GM19395 (cell line): ENCODE measurements at regions not wholly inside any gene's neighbourhood (a gene's known extent, or its start where the extent isn't known, plus 50 kb on each side); places are given as distances from the start of the nearest gene placed in this dataset.
"Not testable (repeated sequence)": the region's sequence is repeated elsewhere in the genome, so short reads cannot be mapped to it uniquely, and the experiment has no call there.

ENCODE experiments used
- ATAC-seq: cut with Tn5 transposase; IDR thresholded peaks from one replicate; pipeline ENCODE4 v1.9.1; 2021; ENCODE audit warnings: mild to moderate bottlenecking, moderate library complexity; ENCODE audit not compliant: unreplicated experiment

- ATAC-seq: no peak
Observed at GRCh38 chrX:148080593-148080992, 99.5 kb downstream of the FMR1NB start.

GRCh38 chrX:148084611-148085010 lies 103.5 kb downstream of the FMR1NB start:
- ATAC-seq: no peak

- no peak for ATAC-seq
Observed at GRCh38 chrX:148120151-148120550, 139.0 kb downstream of the FMR1NB start.

- no peak for ATAC-seq
Observed at GRCh38 chrX:148120999-148121623, 140.0 kb downstream of the FMR1NB start.

GRCh38 chrX:148128872-148129505 lies 147.9 kb downstream of the FMR1NB start:
- ATAC-seq: not testable (repeated sequence)

- no peak for ATAC-seq
Observed at GRCh38 chrX:148133105-148133725, 152.1 kb downstream of the FMR1NB start.

- ATAC-seq: no peak
Observed at GRCh38 chrX:148134578-148134977, 153.4 kb downstream of the FMR1NB start.

- ATAC-seq: no peak
Observed at GRCh38 chrX:148135738-148136137, 154.6 kb downstream of the FMR1NB start.

GRCh38 chrX:148146121-148146520 lies 165.0 kb downstream of the FMR1NB start:
- no peak for ATAC-seq

- ATAC-seq: no peak
Observed at GRCh38 chrX:148156986-148157385, 175.8 kb downstream of the FMR1NB start.

GRCh38 chrX:148159796-148160195 lies 178.7 kb downstream of the FMR1NB start:
- no peak for ATAC-seq

GRCh38 chrX:148161701-148162100 lies 180.6 kb downstream of the FMR1NB start:
- no peak for ATAC-seq

GRCh38 chrX:148185631-148186030 lies 204.5 kb downstream of the FMR1NB start:
- no peak for ATAC-seq

GRCh38 chrX:148192547-148192946 lies 211.4 kb downstream of the FMR1NB start:
- no peak for ATAC-seq

- ATAC-seq: no peak
Observed at GRCh38 chrX:148193759-148194158, 212.6 kb downstream of the FMR1NB start.

- ATAC-seq: no peak
Observed at GRCh38 chrX:148203531-148203930, 222.4 kb downstream of the FMR1NB start.

- no peak for ATAC-seq
Observed at GRCh38 chrX:148204195-148204594, 223.1 kb downstream of the FMR1NB start.

GRCh38 chrX:148214786-148215185 lies 233.6 kb downstream of the FMR1NB start:
- no peak for ATAC-seq

- ATAC-seq: no peak
Observed at GRCh38 chrX:148215726-148216125, 234.6 kb downstream of the FMR1NB start.

- no peak for ATAC-seq
Observed at GRCh38 chrX:148223361-148223760, 242.2 kb downstream of the FMR1NB start.

- no peak for ATAC-seq
Observed at GRCh38 chrX:148228521-148228920, 247.4 kb downstream of the FMR1NB start.

- ATAC-seq: no peak
Observed at GRCh38 chrX:148229801-148230303, 248.7 kb downstream of the FMR1NB start.
